ENCODE measurements at regions not wholly inside any gene's neighbourhood (a gene's known extent, or its start where the extent isn't known, plus 50 kb on each side); places are given as distances from the start of the nearest gene placed in this dataset.

DNA sequence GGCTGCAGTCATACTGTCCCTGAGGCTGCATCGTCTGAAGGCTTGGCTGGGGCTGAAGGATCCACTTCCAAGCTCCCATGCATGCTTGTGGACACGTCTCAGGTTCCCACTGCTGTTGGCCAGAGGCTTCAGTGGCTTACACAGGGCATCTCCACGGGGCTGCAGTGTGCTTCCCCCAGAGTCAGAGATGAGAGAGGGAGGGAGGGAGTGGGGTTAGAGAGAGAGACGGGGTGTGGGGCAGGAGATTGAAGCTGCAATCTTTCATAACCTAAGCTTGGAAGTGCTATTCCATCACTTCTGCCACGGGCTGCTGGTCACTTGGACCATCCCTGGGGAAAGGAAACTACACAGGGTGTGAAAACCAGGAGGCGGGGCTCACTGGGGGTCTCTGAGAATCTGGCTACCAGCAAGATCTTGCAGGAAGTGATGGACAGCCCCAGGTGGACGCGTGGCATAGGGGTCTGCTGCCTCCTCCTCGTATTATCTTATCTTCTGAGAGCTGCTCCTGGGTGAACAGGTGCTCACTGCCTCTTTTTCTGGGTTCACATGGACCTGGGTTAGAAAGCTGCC, 63.0 kb upstream of the MYEOV start:
- CTCF ChIA-PET, result interaction anchor here (2.2 kb wide), 1 partner anchor 10 kb away, joined by 7 read pairs; no protein-coding TSS in a partner anchor
- TF ChIP-seq, protein P1, sequence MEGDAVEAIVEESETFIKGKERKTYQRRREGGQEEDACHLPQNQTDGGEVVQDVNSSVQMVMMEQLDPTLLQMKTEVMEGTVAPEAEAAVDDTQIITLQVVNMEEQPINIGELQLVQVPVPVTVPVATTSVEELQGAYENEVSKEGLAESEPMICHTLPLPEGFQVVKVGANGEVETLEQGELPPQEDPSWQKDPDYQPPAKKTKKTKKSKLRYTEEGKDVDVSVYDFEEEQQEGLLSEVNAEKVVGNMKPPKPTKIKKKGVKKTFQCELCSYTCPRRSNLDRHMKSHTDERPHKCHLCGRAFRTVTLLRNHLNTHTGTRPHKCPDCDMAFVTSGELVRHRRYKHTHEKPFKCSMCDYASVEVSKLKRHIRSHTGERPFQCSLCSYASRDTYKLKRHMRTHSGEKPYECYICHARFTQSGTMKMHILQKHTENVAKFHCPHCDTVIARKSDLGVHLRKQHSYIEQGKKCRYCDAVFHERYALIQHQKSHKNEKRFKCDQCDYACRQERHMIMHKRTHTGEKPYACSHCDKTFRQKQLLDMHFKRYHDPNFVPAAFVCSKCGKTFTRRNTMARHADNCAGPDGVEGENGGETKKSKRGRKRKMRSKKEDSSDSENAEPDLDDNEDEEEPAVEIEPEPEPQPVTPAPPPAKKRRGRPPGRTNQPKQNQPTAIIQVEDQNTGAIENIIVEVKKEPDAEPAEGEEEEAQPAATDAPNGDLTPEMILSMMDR (IDR thresholded peaks at IDR 0.05; ENCODE audit: control extremely low read depth, extremely low read depth, low read depth, missing control alignments), result no peak
- no peak for DNase-seq (ENCODE audit: extremely low spot score)
- POLR2A ChIA-PET, result no interaction called here

DNA sequence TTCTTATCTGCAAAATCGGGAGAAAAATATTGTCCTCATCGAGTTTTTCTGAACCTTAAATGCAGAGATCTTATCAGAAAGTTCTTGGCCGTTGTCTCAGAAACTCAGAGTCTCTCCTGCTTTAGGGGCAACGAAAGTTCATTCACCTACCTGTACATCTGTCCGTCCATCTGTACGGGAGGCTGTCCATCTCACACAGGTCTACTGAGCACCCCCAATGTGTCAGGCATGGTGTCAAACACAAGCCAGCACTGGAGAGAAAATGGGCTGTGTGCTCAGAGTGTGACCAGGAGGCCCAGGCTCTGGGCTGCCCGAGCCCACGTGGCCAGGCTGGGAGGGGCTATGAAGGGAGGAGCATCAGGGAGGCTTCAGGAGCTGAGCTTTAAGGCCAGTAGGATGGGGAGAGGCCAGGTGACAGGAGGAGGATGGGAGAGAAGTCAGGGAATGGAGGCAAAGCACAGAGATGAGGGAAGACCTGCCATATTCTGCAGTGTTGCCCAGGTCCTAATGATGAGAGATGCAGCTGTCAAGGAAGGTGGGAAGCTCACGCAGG, 62.4 kb upstream of the MYEOV start:
- POLR2A ChIA-PET, result no interaction called here
- TF ChIP-seq, protein P1 (IDR thresholded peaks at IDR 0.05; ENCODE audit: control extremely low read depth, extremely low read depth, low read depth, missing control alignments), result no peak

GRCh38 chr11:69232821-69233743, 60.9 kb upstream of the MYEOV start:
- POLR2A ChIA-PET, result no interaction called here
- TF ChIP-seq, protein P1 (IDR thresholded peaks at IDR 0.05; ENCODE audit: control extremely low read depth, extremely low read depth, low read depth, missing control alignments), result no peak
- no peak for DNase-seq (ENCODE audit: extremely low spot score)
- CTCF ChIA-PET, result interaction anchor here (1.4 kb wide), 1 partner anchor 11 kb away, joined by 3 read pairs; no protein-coding TSS in a partner anchor

More for the DNA sequence above, 62.4 kb upstream of the MYEOV start:
- DNase-seq (ENCODE audit: extremely low spot score), result no peak
- CTCF ChIA-PET, result interaction anchor here (2.2 kb wide), 1 partner anchor 10 kb away, joined by 7 read pairs; no protein-coding TSS in a partner anchor

GRCh38 chr11:69233744-69234570, 60.0 kb upstream of the MYEOV start:
- ChIA-PET CTCF (interaction anchor here (1.4 kb wide), 1 partner anchor 10 kb away, joined by 3 read pairs; no protein-coding TSS in a partner anchor), POLR2A (no interaction called here)
- TF ChIP-seq, protein P1 (IDR thresholded peaks at IDR 0.05; ENCODE audit: control extremely low read depth, extremely low read depth, low read depth, missing control alignments), result no peak
- no peak for DNase-seq (ENCODE audit: extremely low spot score)

DNA sequence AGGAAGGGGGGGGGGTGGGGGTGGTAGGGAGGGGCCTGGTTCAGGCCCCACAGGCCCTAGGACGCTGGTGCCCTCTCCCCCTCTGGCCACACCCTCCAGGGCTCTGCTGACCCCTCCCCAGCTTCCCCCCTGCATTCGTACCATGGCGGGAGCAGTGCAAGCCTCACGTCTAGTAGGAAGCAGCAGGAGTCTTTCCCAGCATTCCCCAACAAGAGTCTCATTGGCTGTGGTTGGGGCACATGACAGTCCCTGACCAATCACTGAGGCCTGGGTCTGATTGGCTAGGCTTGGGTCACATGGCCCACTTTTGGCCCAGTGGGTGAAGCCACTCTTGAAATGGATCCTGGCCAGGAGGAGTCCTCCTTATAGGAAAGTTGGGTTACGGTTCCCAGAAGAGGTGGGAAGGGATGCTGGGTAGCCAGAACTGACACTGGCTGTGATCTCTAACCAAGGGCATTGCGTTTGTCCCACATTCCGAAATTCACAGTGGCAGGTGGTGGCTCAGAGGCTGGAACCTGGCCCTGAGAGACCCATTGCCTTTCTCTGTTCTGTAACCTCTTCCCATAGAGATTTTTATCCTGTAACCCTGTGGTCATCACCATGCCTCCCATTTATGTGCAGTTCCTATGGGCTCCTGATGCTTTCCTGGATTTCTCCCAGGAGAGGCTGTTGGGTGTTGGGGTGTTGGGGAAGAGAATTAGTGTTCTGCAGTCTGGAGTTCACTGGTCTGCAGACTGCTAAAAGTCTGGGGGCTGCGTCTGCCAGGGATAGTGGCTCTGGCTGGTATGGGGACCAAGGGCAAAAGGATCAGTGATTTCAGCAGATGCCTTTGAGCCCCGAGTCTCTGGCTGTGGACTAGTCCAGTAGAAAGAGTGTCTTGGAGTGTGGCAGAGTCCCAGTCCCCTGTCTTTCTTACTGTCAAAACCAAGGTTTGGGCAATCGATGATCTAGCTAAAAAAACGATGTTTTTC, 58.9 kb upstream of the MYEOV start:
- ChIA-PET CTCF (no interaction called here), POLR2A (no interaction called here)
- no peak for DNase-seq (ENCODE audit: extremely low spot score)
- TF ChIP-seq, protein P1 (IDR thresholded peaks at IDR 0.05; ENCODE audit: control extremely low read depth, extremely low read depth, low read depth, missing control alignments), result no peak
